Thymus (tissue), 11 donors: ENCODE measurements at regions not wholly inside any gene's neighbourhood (a gene's known extent, or its start where the extent isn't known, plus 50 kb on each side); places are given as distances from the start of the nearest gene placed in this dataset.

Experiments used
- DNase-seq, 9 donors: peaks; one replicate each; pipeline ENCODE4 v3.0.0-alpha.2; 2013; ENCODE audit warnings: low spot score in 9 of 9, low read depth in 6 of 9, missing footprints in 1 of 9
- H3K27ac ChIP-seq, 2 donors: one replicate each; pipeline ENCODE4 v1.5.1; 2013; ENCODE audit warnings: control low read depth in 1 of 2, low read depth in 1 of 2, low read length in 1 of 2, mild to moderate bottlenecking in 1 of 2, moderate library complexity in 1 of 2
- H3K27me3 ChIP-seq, 2 donors: one replicate each; pipeline ENCODE4 v1.5.1; 2013; ENCODE audit warnings: low read length in 1 of 2; ENCODE audit not compliant: control insufficient read depth in 2 of 2, insufficient read depth in 1 of 2
- H3K36me3 ChIP-seq, 2 donors: one replicate each; pipeline ENCODE4 v1.5.1; 2013; ENCODE audit warnings: low read length in 1 of 2, mild to moderate bottlenecking in 1 of 2, moderate library complexity in 1 of 2; ENCODE audit not compliant: control insufficient read depth in 2 of 2, insufficient read depth in 2 of 2
- H3K4me1 ChIP-seq, 2 donors: one replicate each; pipeline ENCODE4 v1.5.1; 2013; ENCODE audit warnings: low read length in 2 of 2; ENCODE audit not compliant: control insufficient read depth in 2 of 2, insufficient read depth in 2 of 2
- H3K4me3 ChIP-seq, 2 donors: one replicate each; pipeline ENCODE4 v1.5.1; 2013; ENCODE audit warnings: low read length in 2 of 2, control low read depth in 1 of 2, mild to moderate bottlenecking in 1 of 2
- H3K9me3 ChIP-seq, 2 donors: one replicate each; pipeline ENCODE4 v1.5.1; 2013; ENCODE audit warnings: low read length in 1 of 2, mild to moderate bottlenecking in 1 of 2; ENCODE audit not compliant: control insufficient read depth in 2 of 2, insufficient read depth in 1 of 2
- WGBS: extraction: QIAGEN DNeasy Blood & Tissue Kit; methylation state at CpG from one replicate; pipeline ENCODE4 v1.1.7; 2013; 5-methylcytosine and 5-hydroxymethylcytosine counted together
- donor health status: healthy.

GRCh38 chr1:73736125-73736524 lies 461.9 kb downstream of the LRRIQ3 start:
- H3K4me3 ChIP-seq = no peak overlapping the region
- H3K4me1 ChIP-seq = no peaks in the 10 kb centered on the region
- WGBS = 48% methylated on average over 2 of the region's 2 CpGs
- H3K36me3 ChIP-seq = no peaks in the 10 kb centered on the region
- no peaks in the 10 kb centered on the region for H3K27me3 ChIP-seq
- H3K27ac ChIP-seq = no peak overlapping the region
- no peaks in the 10 kb centered on the region for H3K9me3 ChIP-seq
- DNase-seq = no peak

DNA sequence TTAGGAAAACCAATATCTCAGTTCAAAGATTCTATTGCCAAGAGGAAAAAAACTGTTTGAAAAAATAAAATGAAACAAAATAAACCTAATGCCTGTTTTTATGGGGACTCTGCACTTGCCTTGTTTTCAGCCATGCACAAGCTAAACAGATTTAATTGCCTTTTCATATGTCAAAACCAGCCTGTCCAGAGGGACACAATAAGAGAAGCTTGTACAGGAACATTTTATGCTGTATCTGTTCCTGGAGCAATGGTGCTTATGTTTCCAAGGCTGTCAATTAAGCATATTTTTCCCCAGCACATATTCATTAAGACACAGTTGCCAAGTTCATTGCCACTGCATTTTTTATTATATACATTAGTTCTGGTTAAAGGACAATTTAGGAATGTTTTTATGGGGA lies 470.9 kb downstream of the LRRIQ3 start:
- Histone ChIP-seq H3K27ac (no peak overlapping the region), H3K36me3 (no peaks in the 10 kb centered on the region), H3K4me3 (no peak overlapping the region), H3K9me3 (no peaks in the 10 kb centered on the region), H3K27me3 (no peaks in the 10 kb centered on the region), H3K4me1 (no peaks in the 10 kb centered on the region)
- no peak for DNase-seq

- no peak overlapping the region for H3K4me3 ChIP-seq
- no peak overlapping the region for H3K27ac ChIP-seq
- no peaks in the 10 kb centered on the region for H3K9me3 ChIP-seq
- 95% methylated on average over 1 of the region's 1 CpG for WGBS
- H3K36me3 ChIP-seq = no peaks in the 10 kb centered on the region
- no peak for DNase-seq
- H3K4me1 ChIP-seq = no peaks in the 10 kb centered on the region
- no peaks in the 10 kb centered on the region for H3K27me3 ChIP-seq
These were observed 475.9 kb downstream of the LRRIQ3 start for GRCh38 chr1:73722055-73722454.

DNA sequence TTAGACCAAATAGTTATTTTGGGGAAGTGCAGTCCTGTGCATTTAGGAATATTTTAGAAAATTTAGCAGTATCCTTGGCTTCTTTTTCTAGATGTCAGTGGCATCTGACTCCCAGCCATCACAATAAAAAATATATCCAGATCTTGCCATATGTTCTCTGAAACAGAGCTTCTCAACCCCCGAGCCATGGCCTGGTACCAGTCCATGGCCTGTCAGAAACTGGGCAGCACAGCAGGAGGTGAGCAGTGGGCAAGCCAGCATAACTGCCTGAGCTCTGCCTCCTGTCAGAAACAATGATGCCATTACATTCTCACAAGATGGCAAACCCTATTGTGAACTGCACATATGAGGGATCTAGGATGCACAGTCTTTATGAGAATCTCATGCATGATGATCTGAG lies 480.0 kb downstream of the LRRIQ3 start:
- Histone ChIP-seq H3K27ac (no peak overlapping the region), H3K4me1 (no peaks in the 10 kb centered on the region), H3K9me3 (no peaks in the 10 kb centered on the region), H3K36me3 (no peaks in the 10 kb centered on the region), H3K27me3 (no peaks in the 10 kb centered on the region), H3K4me3 (no peak overlapping the region)
- 87% methylated on average over 1 of the region's 1 CpG for WGBS
- DNase-seq = no peak

GRCh38 chr1:73711089-73711488 lies 486.9 kb downstream of the LRRIQ3 start:
- Histone ChIP-seq H3K9me3 (no peaks in the 10 kb centered on the region), H3K27me3 (no peaks in the 10 kb centered on the region), H3K4me3 (no peak overlapping the region), H3K36me3 (no peaks in the 10 kb centered on the region), H3K27ac (no peak overlapping the region), H3K4me1 (no peaks in the 10 kb centered on the region)
- no peak for DNase-seq
- 97% methylated on average over 1 of the region's 1 CpG for WGBS

- Histone ChIP-seq H3K27me3 (no peaks in the 10 kb centered on the region), H3K9me3 (no peaks in the 10 kb centered on the region), H3K4me1 (no peaks in the 10 kb centered on the region), H3K4me3 (no peak overlapping the region), H3K27ac (no peak overlapping the region), H3K36me3 (no peaks in the 10 kb centered on the region)
- no peak for DNase-seq
- 68% methylated on average over 1 of the region's 1 CpG for WGBS
These were observed 496.1 kb downstream of the LRRIQ3 start for GRCh38 chr1:73701826-73702225.

DNA sequence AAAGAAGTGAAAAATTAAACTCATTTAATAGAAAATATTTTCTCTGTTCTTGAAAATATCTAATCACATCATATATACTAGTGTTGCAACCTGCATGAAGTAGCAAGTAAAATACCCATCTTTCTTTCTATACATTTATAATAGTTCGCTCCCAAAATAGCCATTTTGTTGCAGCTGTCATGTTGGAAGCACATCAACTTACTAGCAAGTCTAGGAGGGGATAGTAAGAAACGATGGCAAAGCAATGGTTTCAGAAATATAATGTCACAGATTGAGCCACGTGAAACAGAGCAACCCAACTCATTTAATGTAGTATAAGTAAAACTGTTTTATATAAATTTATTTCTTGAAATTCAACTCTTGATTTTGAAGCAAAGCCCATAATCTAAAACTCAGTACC lies 521.8 kb downstream of the LRRIQ3 start:
- no peak for DNase-seq
- H3K27me3 ChIP-seq = no peaks in the 10 kb centered on the region
- 90% methylated on average over 3 of the region's 3 CpGs for WGBS
- no peaks in the 10 kb centered on the region for H3K4me1 ChIP-seq
- H3K36me3 ChIP-seq = no peaks in the 10 kb centered on the region
- H3K27ac ChIP-seq = no peak overlapping the region
- H3K9me3 ChIP-seq = no peaks in the 10 kb centered on the region
- H3K4me3 ChIP-seq = no peak overlapping the region

DNA sequence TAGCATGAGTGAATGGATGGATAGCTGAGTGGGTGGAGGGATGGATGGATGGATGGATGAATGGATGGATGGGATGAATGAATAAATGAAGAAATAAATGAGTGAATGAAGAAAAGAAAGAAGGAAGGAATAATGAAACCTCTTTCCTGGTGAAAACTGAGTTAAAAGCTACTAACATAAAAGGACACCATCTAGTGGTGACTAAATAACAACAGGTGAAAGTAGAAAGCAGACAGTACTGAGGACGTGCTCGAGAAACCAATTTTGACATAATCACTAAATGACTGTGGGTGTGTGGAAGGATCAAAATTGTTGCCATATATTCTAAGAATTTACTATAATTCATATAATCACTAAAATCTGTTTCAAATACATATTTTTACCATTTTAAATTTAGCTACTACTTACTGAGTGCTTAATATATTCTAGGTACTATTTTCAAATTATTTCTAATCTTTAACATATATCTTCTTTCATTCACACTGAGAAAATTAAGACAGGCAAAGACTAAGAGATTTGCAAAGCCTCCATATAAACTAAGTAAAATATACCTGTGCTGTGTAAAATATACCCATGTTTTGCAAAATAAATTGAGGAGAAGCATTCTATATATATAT lies 522.9 kb downstream of the LRRIQ3 start:
- no peak overlapping the region for H3K4me3 ChIP-seq

DNA sequence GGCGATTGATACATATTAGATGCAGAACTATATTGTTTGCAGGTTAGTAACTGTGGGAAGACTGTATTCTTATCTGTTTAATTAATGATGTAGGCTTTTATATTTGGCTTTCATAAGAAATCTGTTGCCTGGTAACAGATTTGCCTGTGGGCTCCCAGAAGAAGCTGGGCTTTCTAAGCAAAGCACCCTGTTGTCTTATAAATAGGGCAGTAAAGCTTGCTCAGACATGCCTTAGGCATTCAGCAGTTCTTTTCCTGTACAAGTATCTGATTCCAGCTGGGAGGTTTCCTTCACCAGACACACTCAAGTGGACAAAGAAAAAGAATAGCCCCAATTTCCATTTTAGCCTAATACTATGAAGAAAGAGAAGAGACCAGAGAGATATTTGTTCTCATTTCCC lies 524.0 kb downstream of the LRRIQ3 start:
- Histone ChIP-seq H3K9me3 (no peaks in the 10 kb centered on the region), H3K36me3 (no peaks in the 10 kb centered on the region), H3K4me3 (no peak overlapping the region), H3K27me3 (no peaks in the 10 kb centered on the region), H3K4me1 (no peaks in the 10 kb centered on the region), H3K27ac (no peak overlapping the region)
- DNase-seq = no peak
- 94% methylated on average over 1 of the region's 1 CpG for WGBS

More for the DNA sequence above, 522.9 kb downstream of the LRRIQ3 start:
- no peak overlapping the region for H3K27ac ChIP-seq
- WGBS = 11% methylated on average over 2 of the region's 2 CpGs
- DNase-seq = no peak
- no peaks in the 10 kb centered on the region for H3K36me3 ChIP-seq
- H3K4me1 ChIP-seq = no peaks in the 10 kb centered on the region
- no peaks in the 10 kb centered on the region for H3K27me3 ChIP-seq
- no peaks in the 10 kb centered on the region for H3K9me3 ChIP-seq

GRCh38 chr1:73671530-73671929 lies 526.4 kb downstream of the LRRIQ3 start:
- peaks cover 0 to 6% of the 10 kb centered on the region in 2 donors for H3K9me3 ChIP-seq
- no peak overlapping the region for H3K27ac ChIP-seq
- H3K27me3 ChIP-seq = no peaks in the 10 kb centered on the region
- no peaks in the 10 kb centered on the region for H3K4me1 ChIP-seq
- H3K4me3 ChIP-seq = no peak overlapping the region
- 90% methylated on average over 1 of the region's 1 CpG for WGBS
- no peak for DNase-seq
- H3K36me3 ChIP-seq = no peaks in the 10 kb centered on the region
